Body of pancreas (tissue), 4 donors: ENCODE measurements at regions not wholly inside any gene's neighbourhood (a gene's known extent, or its start where the extent isn't known, plus 50 kb on each side); places are given as distances from the start of the nearest gene placed in this dataset.

Source experiments
- ATAC-seq: fragments of 150-250 bp; one replicate; pipeline ENCODE4 v1.9.1; 2016
- DNase-seq, 4 donors: peaks; one replicate each; pipeline ENCODE4 v3.0.0-alpha.2; 2019
- H3K27ac ChIP-seq, 4 donors: fragments of 200-600 bp; sonication (generic); 1 replicate in 3 of 4; 2 replicates in 1 of 4; pipeline versions ENCODE4 v1.5.1 to v1.6.1; 2016 to 2019; ENCODE audit warnings: mild to moderate bottlenecking in 1 of 4, mixed read lengths in 1 of 4, moderate library complexity in 1 of 4
- H3K27me3 ChIP-seq, 2 donors: fragments of 200-600 bp; sonication (generic); one replicate each; pipeline ENCODE4 v1.6.0; 2016; ENCODE audit warnings: mild to moderate bottlenecking in 1 of 2
- H3K36me3 ChIP-seq, 2 donors: fragments of 200-600 bp; sonication (generic); replicated peaks in 1 of 2; 2 replicates each; pipeline ENCODE4 v1.5.1; 2016; ENCODE audit warnings: low read depth in 2 of 2; ENCODE audit not compliant: insufficient read depth in 1 of 2
- H3K4me1 ChIP-seq: fragments of 200-600 bp; sonication (generic); one replicate; pipeline ENCODE4 v1.6.0; 2016
- H3K4me3 ChIP-seq, 2 donors: fragments of 200-600 bp; sonication (generic); 1 replicate in 1 of 2; 2 replicates in 1 of 2; pipeline ENCODE4 v1.5.1; 2016 to 2019
- H3K9me3 ChIP-seq, 3 donors: fragments of 200-600 bp; sonication (generic); 1 replicate in 2 of 3; 2 replicates in 1 of 3; pipeline ENCODE4 v1.5.1; 2016
- POLR2A ChIP-seq, 3 donors: fragments of 450-650 bp; IDR thresholded peaks; one replicate each; pipeline ENCODE4 v1.6.1; 2016; ENCODE audit warnings: antibody characterized with exemption in 3 of 3, mild to moderate bottlenecking in 2 of 3
- WGBS, 2 donors: methylation state at CpG; one replicate each; pipeline ENCODE4 v1.1.5; 2017; 5-methylcytosine and 5-hydroxymethylcytosine counted together
- intact Hi-C: fragments of 100-400 bp; cut with DNase I; formaldehyde crosslinking; loops from one replicate; pipeline ENCODE4 v1.15.1; 2023
- TF ChIP-seq, protein P1 (sequence below), 7 experiments: fragments of 450-650 bp in 4 of 7; fragments of 200-600 bp in 3 of 7; sonication (generic) in 3 of 7; IDR thresholded peaks; one replicate each; pipeline ENCODE4 v1.5.1; 2016 to 2019; ENCODE audit warnings: antibody characterized with exemption in 7 of 7

DNA sequence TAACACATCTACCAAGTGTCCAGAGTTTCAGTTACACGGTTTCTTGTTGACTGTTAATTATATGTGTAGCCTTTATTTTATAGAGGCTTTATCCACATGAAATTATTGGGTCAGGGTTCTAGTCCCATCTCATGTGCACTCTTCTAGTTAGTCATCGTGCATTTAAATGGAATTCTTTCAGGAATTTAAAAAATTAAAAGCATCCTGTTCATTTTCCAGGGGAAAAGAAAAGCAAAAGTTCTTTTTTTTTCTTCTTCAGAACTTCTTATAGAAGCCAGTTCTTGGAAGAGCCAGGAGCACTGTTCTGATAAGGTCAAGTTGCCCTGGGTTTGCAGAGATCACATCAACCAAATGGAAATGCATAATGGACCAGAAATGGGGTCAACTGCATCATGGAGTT lies 324.7 kb downstream of the INHBA start:
- no peaks in the 10 kb centered on the region for H3K27me3 ChIP-seq
- no peaks in the 10 kb centered on the region for H3K4me1 ChIP-seq
- H3K36me3 ChIP-seq: no peaks in the 10 kb centered on the region
- no peak for ATAC-seq
- TF ChIP-seq, protein P1, sequence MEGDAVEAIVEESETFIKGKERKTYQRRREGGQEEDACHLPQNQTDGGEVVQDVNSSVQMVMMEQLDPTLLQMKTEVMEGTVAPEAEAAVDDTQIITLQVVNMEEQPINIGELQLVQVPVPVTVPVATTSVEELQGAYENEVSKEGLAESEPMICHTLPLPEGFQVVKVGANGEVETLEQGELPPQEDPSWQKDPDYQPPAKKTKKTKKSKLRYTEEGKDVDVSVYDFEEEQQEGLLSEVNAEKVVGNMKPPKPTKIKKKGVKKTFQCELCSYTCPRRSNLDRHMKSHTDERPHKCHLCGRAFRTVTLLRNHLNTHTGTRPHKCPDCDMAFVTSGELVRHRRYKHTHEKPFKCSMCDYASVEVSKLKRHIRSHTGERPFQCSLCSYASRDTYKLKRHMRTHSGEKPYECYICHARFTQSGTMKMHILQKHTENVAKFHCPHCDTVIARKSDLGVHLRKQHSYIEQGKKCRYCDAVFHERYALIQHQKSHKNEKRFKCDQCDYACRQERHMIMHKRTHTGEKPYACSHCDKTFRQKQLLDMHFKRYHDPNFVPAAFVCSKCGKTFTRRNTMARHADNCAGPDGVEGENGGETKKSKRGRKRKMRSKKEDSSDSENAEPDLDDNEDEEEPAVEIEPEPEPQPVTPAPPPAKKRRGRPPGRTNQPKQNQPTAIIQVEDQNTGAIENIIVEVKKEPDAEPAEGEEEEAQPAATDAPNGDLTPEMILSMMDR (IDR thresholded peaks at IDR 0.05): no peak
- no peak for TF ChIP-seq POLR2A (IDR thresholded peaks at IDR 0.05)
- WGBS, 2 donors: 40 to 42% methylated on average over 2 of the region's 2 CpGs
- no peak for DNase-seq
- no peak overlapping the region for H3K4me3 ChIP-seq
- intact Hi-C loops: no loop called here
- no peaks in the 10 kb centered on the region for H3K9me3 ChIP-seq
- no peak overlapping the region for H3K27ac ChIP-seq

DNA sequence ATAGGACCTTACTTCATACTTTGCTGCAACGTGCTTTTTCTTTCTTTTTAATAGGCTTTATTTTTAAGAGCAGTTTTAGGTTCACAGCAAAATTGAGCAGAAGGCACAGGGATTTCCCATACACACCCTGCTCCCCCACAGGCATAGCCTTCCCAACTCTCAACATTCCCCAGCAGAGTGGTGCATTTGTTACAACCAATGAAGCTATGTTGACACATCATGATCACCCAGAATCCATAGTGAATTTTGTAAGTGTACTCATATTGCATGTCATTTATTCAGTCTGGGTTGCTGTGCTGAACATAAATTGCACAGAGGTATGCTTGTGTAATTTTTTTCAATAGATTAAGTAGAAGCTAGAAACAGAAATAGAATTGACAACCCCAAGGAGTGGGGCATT lies 327.3 kb downstream of the INHBA start:
- H3K36me3 ChIP-seq: no peaks in the 10 kb centered on the region
- DNase-seq: no peak
- no peak overlapping the region for H3K4me3 ChIP-seq
- H3K4me1 ChIP-seq: no peaks in the 10 kb centered on the region
- H3K9me3 ChIP-seq: no peaks in the 10 kb centered on the region
- no peaks in the 10 kb centered on the region for H3K27me3 ChIP-seq
- TF ChIP-seq, protein P1 (IDR thresholded peaks at IDR 0.05): no peak
- no peak for TF ChIP-seq POLR2A (IDR thresholded peaks at IDR 0.05)
- intact Hi-C loops: no loop called here
- WGBS, 2 donors: 50 to 64% methylated on average over 1 of the region's 1 CpG
- no peak overlapping the region for H3K27ac ChIP-seq
- ATAC-seq: no peak

DNA sequence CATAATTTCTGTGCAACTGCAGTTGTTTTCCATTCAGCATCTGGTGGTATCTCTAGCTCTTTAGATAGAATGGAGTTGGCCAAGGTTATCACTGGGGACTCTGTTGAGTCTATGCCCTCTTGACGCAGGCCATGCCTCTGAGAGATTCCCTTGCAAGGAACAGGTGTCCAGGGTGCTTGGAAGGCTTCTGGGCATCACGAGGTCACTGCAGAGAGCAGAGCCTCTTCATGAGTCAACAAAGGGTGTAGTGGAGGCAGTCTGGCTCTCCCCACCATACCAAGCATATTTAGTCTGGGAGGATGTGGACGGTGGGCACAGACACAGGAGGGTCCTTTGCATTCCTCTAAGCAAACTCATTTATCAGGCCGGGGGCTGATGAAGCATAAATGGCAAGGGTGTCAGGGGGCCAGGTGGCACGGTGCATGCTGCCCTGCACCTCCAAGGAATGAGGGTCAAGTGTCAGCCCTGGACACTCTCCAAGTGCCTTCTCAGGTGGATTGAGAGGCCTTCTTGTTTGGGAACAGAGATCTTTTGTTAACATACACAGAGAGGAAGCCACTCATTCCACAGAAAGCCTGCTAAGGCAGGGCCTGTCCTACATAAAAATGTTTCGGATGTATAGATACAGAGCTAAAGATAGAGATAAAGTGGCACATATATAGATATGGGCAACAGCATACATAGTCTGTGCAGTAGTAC lies 328.6 kb downstream of the INHBA start:
- H3K36me3 ChIP-seq: no peaks in the 10 kb centered on the region
- 40 to 45% methylated on average over 5 to 6 of the region's 6 CpGs for WGBS, 2 donors
- intact Hi-C loops: no loop called here
- H3K27me3 ChIP-seq: no peaks in the 10 kb centered on the region
- H3K4me1 ChIP-seq: no peaks in the 10 kb centered on the region
- no peak for ATAC-seq
- no peaks in the 10 kb centered on the region for H3K9me3 ChIP-seq
- H3K4me3 ChIP-seq: no peak overlapping the region
- no peak for DNase-seq
- no peak overlapping the region for H3K27ac ChIP-seq
- TF ChIP-seq POLR2A (IDR thresholded peaks at IDR 0.05): no peak
- TF ChIP-seq, protein P1 (IDR thresholded peaks at IDR 0.05): no peak

DNA sequence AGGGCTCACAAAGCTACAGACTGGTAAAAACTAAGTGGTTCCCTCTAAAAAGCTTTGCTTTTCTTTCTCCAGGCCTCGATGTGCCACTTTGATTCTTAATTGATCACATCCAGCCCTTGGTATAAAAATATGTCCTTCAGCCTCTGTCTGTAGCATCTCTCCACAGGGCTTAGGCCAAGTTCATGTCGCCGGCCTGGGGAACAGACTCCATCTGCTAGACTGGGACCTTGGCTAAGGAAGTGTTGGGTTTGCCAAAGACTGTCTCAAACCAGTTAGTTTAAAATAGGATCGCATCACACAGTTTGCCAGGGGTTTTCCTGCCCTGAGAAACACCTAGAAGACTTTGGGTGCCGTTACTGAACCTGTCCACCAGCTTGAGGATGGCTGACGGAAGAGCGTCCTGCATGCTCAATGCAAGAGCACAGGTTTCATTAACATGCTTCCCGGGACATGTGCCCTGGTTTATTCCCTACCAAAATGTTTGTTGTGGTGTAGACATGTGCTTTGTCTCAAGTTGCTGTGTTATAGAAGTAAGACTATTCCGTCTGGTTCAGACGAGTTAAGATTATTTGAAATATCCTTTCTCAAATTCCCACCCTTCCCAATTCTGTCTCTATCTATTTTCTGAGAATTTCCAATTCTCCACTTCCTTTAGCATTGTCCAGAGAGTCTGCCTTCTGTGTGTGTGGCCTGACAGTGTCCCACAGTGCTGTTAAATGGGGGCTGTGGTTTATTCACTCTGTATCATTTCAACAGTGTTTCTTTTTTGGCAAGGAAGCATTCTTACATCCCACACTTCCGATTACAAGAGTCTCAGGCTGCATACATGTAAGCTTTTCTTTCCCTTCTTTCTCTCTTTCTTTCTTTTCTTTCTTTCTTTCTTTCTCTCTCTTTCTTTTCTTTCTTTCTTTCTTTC lies 334.7 kb downstream of the INHBA start:
- Histone ChIP-seq H3K4me1 (no peaks in the 10 kb centered on the region), H3K9me3 (no peaks in the 10 kb centered on the region), H3K27ac (no peak overlapping the region), H3K36me3 (no peaks in the 10 kb centered on the region), H3K4me3 (no peak overlapping the region), H3K27me3 (no peaks in the 10 kb centered on the region)
- DNase-seq (no peak), ATAC-seq (no peak)
- intact Hi-C loops: no loop called here
- 77 to 84% methylated on average over 10 to 11 of the region's 11 CpGs for WGBS, 2 donors
- TF ChIP-seq, protein P1 (IDR thresholded peaks at IDR 0.05): no peak
- TF ChIP-seq POLR2A (IDR thresholded peaks at IDR 0.05): no peak
